Activated CD4-positive, alpha-beta T cell treated with anti-CD3 and anti-CD28 coated beads, Interleukin-10, Interleukin-2, amounts not matched to agents 100 ng/mL and 50 ng/mL, durations not matched to agents 16 hours and 8 hours (primary cell): ENCODE measurements at regions not wholly inside any gene's neighbourhood (a gene's known extent, or its start where the extent isn't known, plus 50 kb on each side); places are given as distances from the start of the nearest gene placed in this dataset.

Experiments
- DNase-seq: peaks from one replicate; pipeline ENCODE4 v3.0.0-alpha.2; 2020

GRCh38 chr14:73800970-73801515 is 50.6 kb upstream of the PTGR2 start:
- DNase-seq, result no peak

GRCh38 chr14:73797543-73798265 is 53.9 kb upstream of the PTGR2 start:
- no peak for DNase-seq

GRCh38 chr14:73796893-73797542 is 54.6 kb upstream of the PTGR2 start:
- no peak for DNase-seq

- no peak for DNase-seq
These were observed 55.2 kb upstream of the PTGR2 start for GRCh38 chr14:73796415-73796814.

- DNase-seq, result no peak
These were observed 55.7 kb upstream of the PTGR2 start for GRCh38 chr14:73795974-73796373.

GRCh38 chr14:73795466-73795865 is 56.2 kb upstream of the PTGR2 start:
- no peak for DNase-seq

GRCh38 chr14:73794146-73794545 is 57.5 kb upstream of the PTGR2 start:
- no peak for DNase-seq

GRCh38 chr14:73792481-73792880 is 59.1 kb upstream of the PTGR2 start:
- no peak for DNase-seq

GRCh38 chr14:73789989-73790581 is 61.5 kb upstream of the PTGR2 start:
- no peak for DNase-seq

GRCh38 chr14:73788701-73789551 is 62.7 kb upstream of the PTGR2 start:
- no peak for DNase-seq

GRCh38 chr14:73788317-73788598 is 63.4 kb upstream of the PTGR2 start:
- DNase-seq, result no peak

- DNase-seq, result peak; percentile 68
These were observed 63.9 kb upstream of the PTGR2 start for GRCh38 chr14:73787486-73788316.

- peak; percentile 73 for DNase-seq
These were observed 64.8 kb upstream of the PTGR2 start for GRCh38 chr14:73786636-73787485.

- peak; percentile 87 for DNase-seq
These were observed 65.6 kb upstream of the PTGR2 start for GRCh38 chr14:73785834-73786635.

- no peak for DNase-seq
These were observed 66.2 kb upstream of the PTGR2 start for GRCh38 chr14:73785336-73785833.

GRCh38 chr14:73784988-73785313 is 66.7 kb upstream of the PTGR2 start:
- DNase-seq, result no peak

- DNase-seq, result peak; percentile 50
These were observed 67.2 kb upstream of the PTGR2 start for GRCh38 chr14:73784181-73784987.

- DNase-seq, result no peak
These were observed 68.4 kb upstream of the PTGR2 start for GRCh38 chr14:73783107-73783727.

- DNase-seq, result no peak
These were observed 68.4 kb upstream of the PNMA1 start for GRCh38 chr14:73782623-73783022.
